Activated CD4-positive, alpha-beta T cell treated with anti-CD3 and anti-CD28 coated beads, Interleukin-2, amount 50 U/mL, for 4 hours (primary cell): ENCODE measurements at regions not wholly inside any gene's neighbourhood (a gene's known extent, or its start where the extent isn't known, plus 50 kb on each side); places are given as distances from the start of the nearest gene placed in this dataset.
"Not testable (repeated sequence)": the region's sequence is repeated elsewhere in the genome, so short reads cannot be mapped to it uniquely, and the experiment has no call there.

ENCODE experiments used
- DNase-seq, 2 experiments: peaks; one replicate each; pipeline ENCODE4 v3.0.0-alpha.2; 2020

DNA sequence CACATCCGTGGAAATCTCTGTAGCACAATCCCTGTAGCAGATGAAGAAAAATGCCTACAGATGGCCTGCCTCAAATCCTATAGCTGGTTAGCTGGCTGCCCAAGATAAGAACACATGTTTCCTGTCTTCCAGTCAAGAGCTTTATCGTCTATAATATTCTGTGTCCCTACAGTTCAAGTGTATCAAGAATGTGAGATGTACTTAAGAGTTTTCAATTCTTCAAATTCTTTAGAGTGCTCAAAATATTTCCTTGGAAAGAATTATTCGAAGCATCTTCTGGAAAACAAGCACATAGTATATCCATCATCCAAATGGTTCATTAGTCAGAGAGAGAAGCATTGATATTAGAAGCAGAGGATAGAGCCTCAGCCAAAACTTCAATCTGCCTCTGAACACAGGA is 239.8 kb downstream of the COG6 start:
- DNase-seq: no peak

DNA sequence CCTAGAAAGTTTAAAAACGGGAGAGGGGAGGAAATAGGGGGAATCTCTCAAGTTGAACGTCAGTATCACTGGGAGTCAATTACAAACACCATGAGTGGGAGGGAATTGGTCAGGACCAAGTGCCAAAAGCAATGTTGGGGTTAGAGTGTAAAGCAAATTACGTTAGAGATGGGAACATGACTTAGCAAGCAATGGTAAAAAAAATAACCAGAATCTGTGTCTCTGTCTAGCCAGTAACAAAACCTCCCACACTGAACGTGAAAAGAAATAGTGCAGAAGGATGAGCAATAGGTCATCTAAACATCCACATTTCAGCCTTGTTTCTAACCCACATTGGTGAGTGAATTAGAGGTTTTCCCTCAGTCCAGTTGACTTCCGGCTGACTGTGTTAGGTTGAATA is 242.2 kb downstream of the COG6 start:
- no peak for DNase-seq

DNA sequence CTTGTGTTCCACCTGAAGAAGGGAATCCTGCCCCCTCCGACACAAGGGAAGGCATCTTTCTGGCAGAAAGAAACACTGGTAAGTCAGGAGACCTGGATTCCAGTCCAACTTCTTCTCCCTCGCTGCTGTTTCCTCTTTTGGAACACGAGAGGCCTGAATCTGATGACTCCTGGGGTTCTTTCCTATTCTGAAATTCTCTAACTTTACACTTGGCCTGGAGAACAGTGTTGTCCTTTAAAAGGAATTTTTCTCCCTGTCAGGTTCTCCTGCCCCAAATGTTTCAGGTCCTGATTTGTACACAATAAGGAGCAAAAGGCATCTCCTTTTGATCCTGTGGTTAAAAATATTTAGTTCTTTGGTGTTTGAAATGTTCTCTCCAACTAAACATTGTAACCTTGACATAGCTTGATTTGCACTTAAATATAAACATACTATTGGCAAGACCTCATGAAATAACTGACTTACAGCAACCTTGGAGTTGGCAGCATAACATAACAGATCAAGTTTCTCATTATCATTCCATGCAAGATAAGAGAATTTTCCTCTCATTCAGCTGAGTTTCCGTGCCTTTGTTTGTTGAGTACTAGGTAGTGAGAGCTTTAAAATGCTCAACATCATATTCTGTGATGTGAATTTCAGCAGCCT is 244.8 kb downstream of the COG6 start:
- DNase-seq: no peak

DNA sequence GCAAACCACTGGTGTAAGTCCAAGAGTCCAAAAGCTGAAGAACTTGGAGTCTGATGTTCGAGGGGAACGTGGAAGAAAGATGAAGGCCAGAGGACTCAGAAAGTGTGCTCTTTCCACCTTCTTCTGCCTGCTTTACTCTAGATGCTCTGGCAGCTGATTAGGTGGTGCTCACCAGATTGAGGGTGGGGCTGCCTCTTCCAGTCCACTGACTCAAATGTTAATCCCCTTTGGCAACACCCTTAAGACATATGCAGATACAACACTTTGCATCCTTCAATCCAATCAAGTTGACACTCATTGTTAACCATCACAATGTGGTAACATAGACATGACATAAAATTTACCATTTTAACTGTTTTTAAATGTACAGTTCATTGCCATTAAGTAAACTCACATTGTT is 249.5 kb downstream of the COG6 start:
- no peak for DNase-seq

DNA sequence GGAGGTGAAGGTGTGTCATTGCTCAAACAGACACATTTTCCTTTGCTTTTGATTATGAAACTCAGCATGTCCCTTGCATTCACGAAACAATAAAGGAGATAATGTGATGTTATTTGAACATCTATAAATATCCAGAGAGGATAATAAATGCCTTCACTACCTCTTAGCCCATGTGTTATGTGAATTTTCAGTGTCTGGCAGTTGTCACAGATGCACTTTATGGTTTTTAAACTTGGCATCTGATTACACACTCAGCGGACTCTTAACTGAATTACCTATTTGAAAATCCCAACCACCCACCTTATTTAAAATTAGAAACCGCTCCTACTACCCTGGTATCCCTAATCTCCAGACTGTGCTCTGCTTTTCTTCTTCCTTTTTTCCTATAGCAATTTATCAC is 254.2 kb downstream of the COG6 start:
- DNase-seq: no peak

DNA sequence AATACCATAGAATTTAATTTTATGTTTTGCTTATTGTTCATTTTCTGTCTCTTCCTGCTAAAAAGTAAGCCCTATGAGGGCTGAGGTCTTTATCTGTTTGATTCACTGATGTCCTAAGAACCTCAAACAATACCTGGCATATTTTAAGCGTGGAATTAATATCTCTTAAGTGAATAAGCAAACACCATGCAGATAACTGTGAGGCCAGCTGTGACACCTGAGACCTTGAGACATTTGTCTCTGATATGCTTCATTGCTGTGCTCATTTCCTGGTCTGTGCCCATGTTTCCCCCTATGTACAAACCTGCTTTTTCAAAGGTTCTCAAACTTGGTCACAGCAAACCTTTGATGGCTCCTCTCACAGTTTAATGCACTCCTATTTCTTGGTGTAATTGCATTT is 254.6 kb downstream of the COG6 start:
- no peak for DNase-seq

DNA sequence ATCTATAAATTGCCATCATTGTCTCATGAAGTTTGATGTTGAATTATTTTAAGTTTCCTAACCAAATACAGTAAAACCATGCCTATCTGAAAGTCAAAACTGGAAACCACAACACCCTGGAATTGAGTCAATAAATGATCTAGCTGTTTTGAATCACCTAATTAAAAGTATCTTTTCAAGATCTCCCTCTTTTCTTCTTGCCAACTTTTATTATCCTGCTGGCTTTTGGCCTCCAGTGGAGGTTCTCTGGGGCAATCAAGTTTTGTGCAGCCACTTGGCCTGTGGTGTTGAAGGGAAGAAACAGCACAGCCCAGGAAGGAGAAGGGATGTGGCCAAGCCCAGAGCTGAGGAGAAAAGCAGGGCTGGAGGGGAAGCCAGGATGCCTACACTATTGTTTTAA is 255.4 kb downstream of the COG6 start:
- no peak for DNase-seq

DNA sequence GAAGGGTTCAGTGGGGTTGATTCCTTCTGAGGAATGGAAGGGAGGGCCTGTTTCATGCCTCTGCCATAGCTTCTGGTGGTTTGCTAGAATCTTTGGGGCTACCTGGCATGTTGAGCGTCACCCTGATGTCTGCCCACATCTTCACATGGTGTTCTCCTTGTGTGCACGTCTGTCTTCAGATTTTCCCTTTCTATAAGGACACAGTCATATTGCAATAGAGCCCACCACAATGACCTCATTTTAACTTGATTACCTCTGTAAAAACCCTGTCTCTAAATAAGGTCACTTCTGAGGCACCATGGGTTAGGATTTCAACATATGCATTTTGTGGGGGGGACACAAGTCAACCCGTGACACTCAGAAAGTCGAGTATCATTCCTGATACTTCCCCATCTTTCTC is 257.9 kb downstream of the COG6 start:
- no peak for DNase-seq

DNA sequence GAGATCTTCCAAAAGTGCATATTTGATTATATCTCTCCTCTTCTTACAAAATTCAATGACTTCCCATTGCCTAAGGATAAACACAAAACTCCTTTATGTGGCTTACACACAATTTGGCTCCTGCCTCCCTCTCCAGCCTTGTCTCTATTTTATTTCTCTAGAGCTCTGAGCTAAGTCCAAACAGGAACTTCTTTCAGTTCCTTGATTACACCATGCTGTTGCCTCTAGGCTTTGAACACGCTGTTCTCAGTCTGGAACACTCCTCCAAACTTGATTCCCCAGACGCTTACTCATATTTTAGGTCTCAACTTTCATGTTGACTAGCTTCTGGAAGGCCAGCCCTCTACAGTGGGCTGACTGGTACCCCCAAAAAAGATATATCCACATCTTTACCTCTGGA is 258.5 kb downstream of the COG6 start:
- DNase-seq: no peak

DNA sequence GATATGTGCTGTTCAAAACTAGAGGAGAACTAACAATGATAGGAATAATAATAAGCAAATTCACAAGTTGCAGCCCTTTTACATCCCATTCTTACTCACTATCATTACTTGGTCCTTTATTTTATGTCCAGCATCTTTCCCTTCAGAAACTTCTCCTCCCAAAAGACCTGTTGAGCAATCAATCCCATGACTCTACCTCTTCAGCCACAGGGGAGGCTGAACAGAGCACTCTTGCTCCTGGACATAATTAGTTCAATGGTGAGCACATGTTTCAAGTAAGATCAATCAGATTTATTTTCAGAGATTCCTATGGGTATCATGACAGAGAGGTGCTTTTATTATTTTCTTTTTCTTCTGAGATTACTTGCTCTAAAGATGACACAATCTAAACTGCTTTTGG is 260.0 kb downstream of the COG6 start:
- DNase-seq: no peak

DNA sequence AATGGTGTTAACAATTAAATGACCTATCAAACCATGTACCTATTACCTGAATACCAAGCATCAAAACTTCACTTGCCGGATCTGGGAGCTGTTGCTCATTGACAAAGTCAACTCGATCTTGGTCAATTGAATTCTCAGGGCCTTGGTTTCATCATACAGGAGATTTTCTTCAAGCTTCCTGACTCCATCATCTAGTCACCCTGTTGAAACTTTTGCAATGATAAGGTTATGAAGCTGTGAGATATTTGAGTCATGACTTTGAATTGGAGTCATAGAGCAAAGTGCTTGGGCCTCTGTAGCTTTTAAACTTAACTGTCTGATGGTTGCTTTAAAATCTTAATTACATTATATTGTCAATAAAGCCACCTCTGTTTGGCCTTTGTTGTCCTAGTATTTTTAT is 260.9 kb downstream of the COG6 start:
- DNase-seq: no peak

DNA sequence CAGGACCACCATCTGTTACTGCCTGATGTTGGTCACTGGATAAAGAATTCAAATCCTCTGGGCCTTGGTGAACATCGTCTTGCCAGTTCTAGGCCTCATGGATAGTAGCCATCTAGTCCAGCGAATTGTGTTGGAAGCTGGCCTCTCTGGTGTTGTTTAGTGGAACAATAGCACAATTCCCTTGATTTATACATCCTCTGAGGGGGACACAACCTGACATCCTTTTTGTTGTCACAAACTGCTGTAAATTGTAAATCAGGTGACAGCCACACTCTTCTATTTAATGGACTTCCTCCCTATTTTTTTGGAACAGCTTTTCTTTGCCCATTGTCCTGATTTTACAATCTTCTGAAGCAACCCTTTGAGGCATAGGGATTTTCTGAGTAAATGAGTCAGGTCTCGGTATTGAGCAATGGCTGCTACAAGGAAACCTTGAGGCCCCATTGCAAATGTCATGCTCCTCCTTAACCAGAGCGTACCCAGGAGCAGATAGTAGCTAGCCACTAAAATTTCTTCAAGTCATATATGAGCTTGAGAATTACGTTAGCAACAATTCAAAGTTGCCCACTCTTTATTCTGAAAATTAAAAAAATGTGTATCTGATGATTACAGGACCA is 263.3 kb downstream of the COG6 start:
- no peak for DNase-seq

DNA sequence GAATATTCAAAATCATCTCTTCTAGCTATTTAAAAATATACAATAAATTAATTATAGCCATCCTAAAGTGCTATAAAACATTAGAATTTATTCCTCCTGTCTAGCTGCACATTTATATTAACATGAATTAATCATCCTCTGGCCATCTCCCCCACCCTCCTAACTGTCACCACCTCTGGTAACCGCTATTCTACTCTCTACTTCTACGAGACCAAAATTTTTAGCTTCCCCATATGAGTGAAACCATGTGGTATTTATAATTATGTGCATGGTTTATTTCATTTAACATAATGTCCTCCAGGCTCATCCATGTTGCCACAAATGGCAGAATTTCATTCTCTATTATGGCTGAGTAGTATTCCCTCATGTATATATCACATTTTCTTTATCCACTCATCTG is 265.2 kb downstream of the COG6 start:
- no peak for DNase-seq

DNA sequence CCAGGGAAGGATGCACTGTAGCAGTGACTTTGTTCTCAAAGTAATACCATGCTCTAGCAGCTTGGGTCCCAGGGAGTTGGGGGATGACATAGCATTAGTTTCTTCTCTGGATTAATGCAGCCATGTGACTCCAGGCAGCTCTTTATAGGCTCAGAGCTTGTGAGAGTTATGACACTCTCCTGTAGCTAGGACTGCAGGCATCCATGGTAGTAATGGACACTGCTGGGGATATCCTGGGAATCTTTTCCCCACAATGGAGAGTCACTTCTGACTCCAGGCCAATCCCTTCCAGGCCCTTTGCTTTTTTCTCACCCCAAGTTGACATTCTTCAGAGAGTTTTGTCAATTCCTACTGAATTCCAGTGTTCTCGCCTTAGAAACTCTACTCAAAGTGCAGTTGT is 270.9 kb downstream of the COG6 start:
- no peak for DNase-seq

DNA sequence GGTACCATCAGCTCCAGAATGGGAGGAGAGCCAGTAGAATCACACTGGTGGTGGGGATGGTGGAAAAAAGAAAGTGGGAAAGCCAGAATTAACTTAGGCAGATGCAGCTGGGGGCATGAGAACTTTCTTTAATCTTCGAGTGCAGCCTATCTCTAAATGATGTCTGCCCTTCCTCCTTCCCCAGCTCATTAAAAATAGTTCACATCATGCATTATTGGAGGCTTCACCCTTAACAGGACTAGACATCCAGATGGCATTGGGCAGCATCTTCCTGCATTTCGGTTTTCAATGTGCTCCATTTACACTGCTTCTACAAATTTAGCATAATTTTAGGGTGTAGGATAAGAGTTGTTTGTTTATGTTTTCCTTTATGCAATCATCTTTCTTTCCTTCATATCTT is 272.8 kb downstream of the COG6 start:
- no peak for DNase-seq

DNA sequence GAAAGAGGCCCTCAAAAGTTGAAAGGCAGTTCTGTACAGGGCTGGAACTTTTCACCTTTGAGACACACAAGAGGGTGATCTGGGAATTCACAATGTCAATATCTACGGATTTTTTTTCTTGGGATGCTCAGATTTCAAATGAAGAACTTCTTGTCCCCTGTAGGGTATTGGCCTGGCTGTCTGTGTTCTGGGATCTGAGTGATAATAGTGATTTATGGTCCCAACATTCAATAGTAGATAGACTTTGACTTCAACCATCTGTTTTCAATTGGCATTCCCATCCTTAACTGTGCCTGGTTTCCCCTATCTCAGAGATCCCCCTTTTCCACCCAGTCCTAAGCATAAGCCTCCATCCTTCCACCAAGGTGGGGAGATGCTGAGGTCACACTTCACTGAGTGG is 274.1 kb downstream of the COG6 start:
- DNase-seq: no peak

DNA sequence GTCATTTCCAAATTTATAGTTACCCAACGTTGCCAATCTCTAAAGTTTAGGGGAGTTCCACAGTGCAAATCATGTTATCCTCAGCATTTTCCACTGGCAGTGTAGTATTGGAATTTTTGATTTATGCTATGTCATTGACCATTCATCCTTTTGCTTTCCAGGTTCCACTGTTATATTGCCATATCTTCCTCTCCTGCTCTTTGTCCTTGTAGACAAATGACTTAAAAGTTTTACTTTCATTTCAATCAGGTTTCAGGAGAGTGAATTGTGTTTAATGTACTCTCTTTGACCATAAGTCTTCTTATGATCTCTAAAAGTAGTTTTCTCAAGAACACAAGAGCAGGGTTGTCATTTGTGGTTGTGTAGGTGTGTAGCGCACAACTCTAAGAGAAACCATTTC is 274.6 kb downstream of the COG6 start:
- DNase-seq: no peak

DNA sequence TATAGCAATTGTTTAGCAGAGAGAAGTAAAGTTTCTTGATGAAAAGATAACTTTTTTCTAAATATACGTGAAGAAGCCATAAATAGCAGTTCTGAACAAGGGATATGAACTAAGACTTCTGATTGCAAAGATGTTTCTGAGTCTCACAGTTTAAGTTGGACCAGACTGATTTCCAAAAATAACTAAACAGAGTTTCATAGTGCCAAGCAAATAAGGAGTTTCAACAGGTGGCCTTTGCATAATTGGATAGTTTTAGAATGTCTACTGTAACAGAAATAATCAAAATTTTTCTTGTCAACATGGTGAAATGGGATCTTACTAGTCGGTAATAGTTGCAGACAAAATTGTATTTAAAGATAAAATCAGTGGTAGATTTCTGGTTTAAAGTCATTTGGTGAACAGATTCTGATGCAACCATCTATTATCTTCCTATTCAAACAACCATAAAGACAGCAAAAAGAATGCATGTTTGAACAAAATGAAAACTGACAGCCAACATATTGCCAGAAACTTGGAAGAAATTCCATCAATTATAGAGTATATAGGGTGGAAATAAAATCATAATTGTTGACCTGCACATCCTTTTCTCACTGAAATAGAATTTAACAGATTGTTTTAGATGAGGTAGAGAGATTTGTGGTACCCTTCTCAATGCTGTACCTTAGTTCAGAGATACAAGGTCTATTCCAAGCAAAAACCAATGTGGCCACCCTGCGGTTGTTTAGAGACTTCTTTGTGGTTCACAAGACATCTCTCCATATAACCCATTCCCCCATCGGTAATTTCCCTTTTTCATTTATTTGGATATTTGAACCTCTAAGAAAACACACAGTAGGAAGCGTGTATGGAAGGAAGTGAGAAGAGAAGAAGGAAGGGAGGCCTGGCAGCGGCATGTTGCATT is 275.3 kb downstream of the COG6 start:
- DNase-seq: no peak

DNA sequence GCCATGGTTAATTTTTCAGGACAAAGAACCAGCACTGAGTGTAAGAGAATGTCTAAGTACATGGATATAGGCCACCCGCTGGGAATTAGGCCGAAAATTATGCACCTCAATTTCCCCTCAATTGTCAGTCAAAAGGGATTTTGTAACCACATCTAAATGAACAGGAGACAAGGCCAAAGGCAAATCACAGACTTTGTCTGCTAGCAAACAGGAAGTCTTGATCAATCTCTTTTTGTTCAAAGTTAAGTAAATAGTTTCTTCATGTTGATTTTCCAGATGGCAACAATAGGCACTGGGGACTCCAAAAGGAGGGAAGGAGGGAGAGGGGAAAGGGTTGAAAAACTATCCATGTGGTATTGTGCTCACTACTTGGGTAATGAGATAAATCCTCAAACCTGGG is 276.0 kb downstream of the COG6 start:
- no peak for DNase-seq

DNA sequence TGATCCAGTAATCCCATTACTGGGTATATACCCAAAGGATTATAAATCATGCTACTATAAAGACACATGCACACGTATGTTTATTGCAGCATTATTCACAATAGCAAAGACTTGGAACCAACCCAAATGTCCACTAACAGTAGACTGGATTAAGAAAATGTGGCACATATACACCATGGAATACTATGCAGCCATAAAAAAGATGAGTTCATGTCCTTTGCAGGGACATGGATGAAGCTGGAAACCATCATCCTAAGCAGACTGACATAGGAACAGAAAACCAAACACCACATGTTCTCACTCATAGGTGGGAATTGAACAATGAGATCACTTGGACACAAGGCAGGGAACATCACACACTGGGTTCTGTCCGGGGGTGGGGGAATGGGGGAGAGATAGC is 277.1 kb downstream of the COG6 start:
- not testable (repeated sequence) for DNase-seq

DNA sequence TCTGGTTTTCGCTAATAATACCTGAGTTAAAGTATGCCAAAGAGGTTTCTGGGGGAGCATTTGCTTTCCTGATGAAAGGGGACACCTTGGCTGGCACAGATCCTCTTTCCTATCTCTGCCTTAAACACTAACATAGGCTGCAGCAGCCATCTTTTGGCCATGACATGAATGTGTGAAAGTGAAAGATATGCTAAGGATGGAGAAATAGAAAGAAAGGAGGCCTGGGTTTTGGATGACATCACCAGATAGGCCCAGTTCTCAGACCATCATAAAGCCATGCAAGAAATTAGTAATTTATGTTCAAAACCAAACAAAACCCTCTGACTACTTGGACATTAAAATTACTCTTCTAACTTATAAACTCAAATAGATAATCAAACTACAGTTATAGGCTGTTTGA is 279.7 kb downstream of the COG6 start:
- no peak for DNase-seq

DNA sequence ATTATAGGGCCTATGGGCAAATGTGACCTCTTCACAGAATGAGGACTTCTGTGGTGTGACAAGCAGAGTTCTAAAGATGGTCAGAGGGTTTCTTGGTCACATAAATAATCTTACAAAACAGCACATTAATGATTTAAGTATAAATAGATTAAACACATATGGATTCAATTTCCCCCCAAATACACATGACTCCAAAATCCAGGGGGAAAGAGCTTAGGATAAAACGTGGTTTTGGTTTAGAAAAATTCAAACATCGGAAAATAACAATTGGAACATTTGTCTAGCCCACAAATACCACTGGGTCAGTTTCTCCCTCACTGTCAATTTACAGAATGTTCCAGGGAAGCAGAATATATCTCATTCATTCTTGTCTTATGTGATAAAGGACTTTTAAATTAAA is 283.1 kb downstream of the COG6 start:
- no peak for DNase-seq

DNA sequence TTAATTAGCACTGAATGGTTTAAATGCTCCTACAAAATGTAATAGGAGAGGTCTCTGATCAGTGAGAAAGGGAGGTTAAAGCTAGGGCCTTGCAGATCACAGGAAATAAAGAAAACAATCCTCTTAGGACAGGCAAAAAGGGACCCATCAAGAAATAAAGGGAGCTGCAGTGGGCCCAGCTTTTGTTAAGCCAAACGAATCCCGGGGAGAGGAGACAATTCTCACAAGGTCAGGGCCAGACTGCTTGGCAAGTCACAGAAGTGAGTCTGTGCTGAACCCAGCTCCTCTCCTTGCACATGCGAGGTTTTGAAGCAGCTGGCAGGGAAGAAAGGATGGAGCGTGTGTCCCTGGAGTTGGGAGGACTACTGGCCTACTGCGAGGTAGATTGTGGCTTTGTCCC is 285.8 kb downstream of the COG6 start:
- no peak for DNase-seq

DNA sequence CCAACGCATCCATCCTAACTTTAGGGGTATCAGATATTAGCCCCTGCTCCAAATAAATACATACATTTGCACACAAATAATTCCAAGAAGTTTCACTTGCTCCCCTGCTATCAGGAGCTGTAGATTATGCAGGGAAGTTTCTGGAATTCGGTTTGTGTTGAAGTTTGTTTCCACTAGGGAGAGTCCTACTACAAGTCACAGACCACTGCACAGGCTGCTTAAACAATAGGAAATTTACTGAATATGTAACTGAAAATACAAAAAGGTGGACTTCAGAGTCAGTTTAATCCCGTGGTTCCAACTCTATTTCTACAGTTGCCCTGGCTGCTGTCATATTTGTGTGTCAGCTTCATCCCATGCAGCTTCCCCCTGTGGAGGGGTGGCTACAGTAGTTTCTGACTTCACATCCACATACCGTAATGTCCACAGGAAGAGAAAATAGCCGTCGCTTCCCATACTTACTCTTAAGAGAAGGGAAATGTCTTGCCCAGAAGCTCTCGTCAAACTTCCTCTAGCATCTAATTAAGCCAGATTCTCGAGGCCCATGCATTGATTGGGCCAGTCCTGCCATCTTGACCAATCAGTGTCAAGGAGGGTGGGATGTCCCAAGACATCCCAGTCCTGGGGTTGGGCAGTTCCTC is 286.6 kb downstream of the COG6 start:
- DNase-seq: no peak
